Neuronal stem cell (in vitro differentiated cells): ENCODE measurements at regions not wholly inside any gene's neighbourhood (a gene's known extent, or its start where the extent isn't known, plus 50 kb on each side); places are given as distances from the start of the nearest gene placed in this dataset.

Experiments
- DNase-seq: peaks from one replicate; pipeline ENCODE4 v3.0.0-alpha.2; 2013; ENCODE audit warnings: low spot score
- H2AFZ ChIP-seq: one replicate; pipeline ENCODE4 v1.6.1; 2013; ENCODE audit warnings: mild to moderate bottlenecking, low read length, inconsistent platforms
- H2AK5ac ChIP-seq: 2 replicates; pipeline ENCODE4 v1.6.1; 2013; ENCODE audit warnings: low read depth, mild to moderate bottlenecking, inconsistent platforms, low read length, moderate library complexity, mixed read lengths
- H2BK120ac ChIP-seq: 2 replicates; pipeline ENCODE4 v1.6.1; 2013; ENCODE audit warnings: low read depth, mild to moderate bottlenecking, inconsistent platforms, low read length, moderate library complexity, mixed read lengths
- H2BK12ac ChIP-seq: one replicate; pipeline ENCODE4 v1.6.1; 2013; ENCODE audit warnings: low read length, inconsistent platforms
- H2BK15ac ChIP-seq: 2 replicates; pipeline ENCODE4 v1.6.1; 2013; ENCODE audit warnings: mild to moderate bottlenecking, low read length, inconsistent platforms, mixed read lengths
- H2BK5ac ChIP-seq: one replicate; pipeline ENCODE4 v1.6.1; 2013; ENCODE audit warnings: inconsistent platforms, mild to moderate bottlenecking, low read length, moderate library complexity
- H3K14ac ChIP-seq: one replicate; pipeline ENCODE4 v1.6.1; 2013; ENCODE audit warnings: low read length, inconsistent platforms
- H3K18ac ChIP-seq: 2 replicates; pipeline ENCODE4 v1.6.1; 2013; ENCODE audit warnings: low read length, inconsistent platforms
- H3K23ac ChIP-seq: 2 replicates; pipeline ENCODE4 v1.6.1; 2013; ENCODE audit warnings: low read depth, mild to moderate bottlenecking, mixed read lengths, low read length, inconsistent platforms; ENCODE audit not compliant: poor library complexity
- H3K27ac ChIP-seq: replicated peaks from 3 replicates; pipeline ENCODE4 v1.5.1; 2013; ENCODE audit warnings: low read length, inconsistent platforms
- H3K27me3 ChIP-seq, 3 experiments: 2 replicates each; pipeline ENCODE4 v1.6.1; 2013; ENCODE audit warnings: low read length in 3 of 3, mild to moderate bottlenecking in 2 of 3, inconsistent platforms in 1 of 3, low read depth in 1 of 3, mixed read lengths in 1 of 3, moderate library complexity in 1 of 3; ENCODE audit not compliant: control insufficient read depth in 3 of 3, insufficient read depth in 3 of 3
- H3K36me3 ChIP-seq, 2 donors: replicated peaks in 1 of 2; 2 replicates each; pipeline ENCODE4 v1.6.1; 2013; ENCODE audit warnings: low read length in 2 of 2; ENCODE audit not compliant: control insufficient read depth in 2 of 2, insufficient read depth in 2 of 2
- H3K4ac ChIP-seq: 2 replicates; pipeline ENCODE4 v1.6.1; 2013; ENCODE audit warnings: inconsistent platforms, mild to moderate bottlenecking, low read length, moderate library complexity
- H3K4me1 ChIP-seq, 2 donors: 1 replicate in 1 of 2; 2 replicates in 1 of 2; pipeline ENCODE4 v1.6.1; 2013; ENCODE audit warnings: low read length in 2 of 2, low read depth in 1 of 2; ENCODE audit not compliant: control insufficient read depth in 2 of 2, insufficient read depth in 1 of 2
- H3K4me2 ChIP-seq: one replicate; pipeline ENCODE4 v1.6.1; 2013; ENCODE audit warnings: mild to moderate bottlenecking, low read length, inconsistent platforms; ENCODE audit not compliant: insufficient read depth, poor library complexity, severe bottlenecking
- H3K4me3 ChIP-seq, 2 donors: 2 replicates each; pipeline ENCODE4 v1.5.1; 2013; ENCODE audit warnings: low read length in 2 of 2, mild to moderate bottlenecking in 2 of 2, inconsistent platforms in 1 of 2, moderate library complexity in 1 of 2
- H3K79me1 ChIP-seq: one replicate; pipeline ENCODE4 v1.6.1; 2013; ENCODE audit warnings: low read depth, mild to moderate bottlenecking, inconsistent platforms, low read length, moderate library complexity
- H3K9ac ChIP-seq: one replicate; pipeline ENCODE4 v1.6.1; 2013; ENCODE audit warnings: mild to moderate bottlenecking, low read depth, low read length, inconsistent platforms; ENCODE audit not compliant: poor library complexity
- H3K9me3 ChIP-seq, 2 donors: replicated peaks in 1 of 2; 2 replicates each; pipeline versions ENCODE3 to v1.6.1; 2013; ENCODE audit warnings: low read length in 2 of 2, mild to moderate bottlenecking in 2 of 2, inconsistent platforms in 1 of 2, low read depth in 1 of 2, mixed read lengths in 1 of 2, moderate library complexity in 1 of 2; ENCODE audit not compliant: control insufficient read depth in 2 of 2, insufficient read depth in 1 of 2
- H4K8ac ChIP-seq: one replicate; pipeline ENCODE4 v1.6.1; 2013; ENCODE audit warnings: low read depth, mild to moderate bottlenecking, inconsistent platforms, low read length, moderate library complexity
- H4K91ac ChIP-seq: one replicate; pipeline ENCODE4 v1.6.1; 2013; ENCODE audit warnings: low read length, low read depth, mild to moderate bottlenecking, inconsistent platforms; ENCODE audit not compliant: poor library complexity
- WGBS, 2 donors: extraction: QIAGEN DNeasy Blood & Tissue Kit; methylation state at CpG; one replicate each; pipeline ENCODE4 v1.1.7; 2013; ENCODE audit warnings: missing lambda C conversion rate in 2 of 2, mixed read lengths in 1 of 2; ENCODE audit not compliant: insufficient read length in 2 of 2, insufficient replicate concordance in 1 of 2; ENCODE audit errors: extremely low coverage in 2 of 2; 5-methylcytosine and 5-hydroxymethylcytosine counted together

- H3K4me1 ChIP-seq, result no peaks in the 10 kb centered on the region
- no peak overlapping the region for H2AFZ ChIP-seq
- no peaks in the 10 kb centered on the region for H3K36me3 ChIP-seq
- no peak overlapping the region for H3K9ac ChIP-seq
- no peak overlapping the region for H2BK15ac ChIP-seq
- no peak overlapping the region for H4K8ac ChIP-seq
- H2BK120ac ChIP-seq, result no peak overlapping the region
- no peak overlapping the region for H4K91ac ChIP-seq
- H3K79me1 ChIP-seq, result no peaks in the 10 kb centered on the region
- H3K18ac ChIP-seq, result no peak overlapping the region
- no peak overlapping the region for H2BK5ac ChIP-seq
- H3K23ac ChIP-seq, result no peak overlapping the region
- H3K27ac ChIP-seq, result no peak overlapping the region
- H3K14ac ChIP-seq, result no peak overlapping the region
- H3K27me3 ChIP-seq, result no peaks in the 10 kb centered on the region
- WGBS, 2 donors, result no CpG with 5 or more reads among the region's 2 CpGs
- H2AK5ac ChIP-seq, result no peak overlapping the region
- H3K4ac ChIP-seq, result no peak overlapping the region
- DNase-seq, result no peak
- H3K4me3 ChIP-seq, result no peak overlapping the region
- H3K4me2 ChIP-seq, result no peak overlapping the region
- H2BK12ac ChIP-seq, result no peak overlapping the region
- H3K9me3 ChIP-seq, result no peaks in the 10 kb centered on the region
These were observed 2245.0 kb upstream of the RAG2 start for GRCh38 chr11:38842991-38843390.

- Histone ChIP-seq H3K23ac (no peak overlapping the region), H2BK5ac (no peak overlapping the region), H3K4me1 (peaks cover 0 to 3% of the 10 kb centered on the region in 2 donors), H2AFZ (no peak overlapping the region), H2BK12ac (no peak overlapping the region), H2BK15ac (no peak overlapping the region), H3K79me1 (no peaks in the 10 kb centered on the region), H4K91ac (no peak overlapping the region), H3K36me3 (no peaks in the 10 kb centered on the region), H3K18ac (no peak overlapping the region), H3K27ac (no peak overlapping the region), H3K9ac (no peak overlapping the region), H3K4me3 (no peak overlapping the region), H3K14ac (no peak overlapping the region), H4K8ac (no peak overlapping the region), H3K4me2 (no peak overlapping the region), H3K4ac (no peak overlapping the region), H2AK5ac (no peak overlapping the region), H3K9me3 (no peaks in the 10 kb centered on the region), H3K27me3 (no peaks in the 10 kb centered on the region), H2BK120ac (no peak overlapping the region)
- WGBS, 2 donors, result no CpG with 5 or more reads among the region's 3 CpGs
- DNase-seq, result no peak
These were observed 2241.0 kb upstream of the RAG2 start for GRCh38 chr11:38839071-38839470.

- H3K4me1 ChIP-seq, result peaks cover 0 to 3% of the 10 kb centered on the region in 2 donors
- no peaks in the 10 kb centered on the region for H3K79me1 ChIP-seq
- no peak overlapping the region for H4K8ac ChIP-seq
- no peak overlapping the region for H2AK5ac ChIP-seq
- WGBS, 2 donors, result no CpG with 5 or more reads among the region's 4 CpGs
- no peak overlapping the region for H3K23ac ChIP-seq
- no peak overlapping the region for H3K18ac ChIP-seq
- no peak overlapping the region for H2BK12ac ChIP-seq
- no peak overlapping the region for H3K4me2 ChIP-seq
- no peak overlapping the region for H2BK15ac ChIP-seq
- H3K9ac ChIP-seq, result no peak overlapping the region
- no peaks in the 10 kb centered on the region for H3K9me3 ChIP-seq
- H3K4me3 ChIP-seq, result no peak overlapping the region
- no peaks in the 10 kb centered on the region for H3K36me3 ChIP-seq
- no peak overlapping the region for H2AFZ ChIP-seq
- no peak overlapping the region for H3K27ac ChIP-seq
- no peaks in the 10 kb centered on the region for H3K27me3 ChIP-seq
- H2BK120ac ChIP-seq, result no peak overlapping the region
- H3K4ac ChIP-seq, result no peak overlapping the region
- no peak overlapping the region for H4K91ac ChIP-seq
- H2BK5ac ChIP-seq, result no peak overlapping the region
- no peak for DNase-seq
- H3K14ac ChIP-seq, result no peak overlapping the region
These were observed 2237.9 kb upstream of the RAG2 start for GRCh38 chr11:38835966-38836365.

- DNase-seq, result no peak
- Histone ChIP-seq H3K9ac (no peak overlapping the region), H2BK15ac (no peak overlapping the region), H2AK5ac (no peak overlapping the region), H3K9me3 (no peaks in the 10 kb centered on the region), H4K8ac (no peak overlapping the region), H2BK5ac (no peak overlapping the region), H3K27me3 (no peaks in the 10 kb centered on the region), H3K4me2 (no peak overlapping the region), H3K18ac (no peak overlapping the region), H2BK120ac (no peak overlapping the region), H2AFZ (no peak overlapping the region), H4K91ac (no peak overlapping the region), H3K36me3 (no peaks in the 10 kb centered on the region), H2BK12ac (no peak overlapping the region), H3K27ac (no peak overlapping the region), H3K4me1 (no peaks in the 10 kb centered on the region), H3K14ac (no peak overlapping the region), H3K4me3 (no peak overlapping the region), H3K4ac (no peak overlapping the region), H3K79me1 (no peaks in the 10 kb centered on the region), H3K23ac (no peak overlapping the region)
- WGBS, 2 donors, result no CpG with 5 or more reads among the region's 3 CpGs
These were observed 2226.5 kb upstream of the RAG2 start for GRCh38 chr11:38824573-38824972.
